Gastrocnemius medialis (tissue), 4 donors: ENCODE measurements at regions not wholly inside any gene's neighbourhood (a gene's known extent, or its start where the extent isn't known, plus 50 kb on each side); places are given as distances from the start of the nearest gene placed in this dataset.

Experiments
- ATAC-seq, 2 donors: fragments of 150-250 bp; one replicate each; pipeline ENCODE4 v1.9.1; 2016
- DNase-seq, 2 donors: peaks; one replicate each; pipeline ENCODE4 v3.0.0-alpha.2; 2019
- H3K27ac ChIP-seq, 4 donors: fragments of 200-600 bp; sonication (generic); 1 replicate in 1 of 4; 2 replicates in 3 of 4; pipeline ENCODE4 v1.5.1; 2016 to 2018; ENCODE audit warnings: mild to moderate bottlenecking in 2 of 4, moderate library complexity in 1 of 4
- H3K27me3 ChIP-seq, 3 donors: fragments of 200-600 bp; sonication (generic) in 2 of 3; 1 replicate in 1 of 3; 2 replicates in 2 of 3; pipeline versions ENCODE4 v1.5.1 to v1.6.0; 2016 to 2019; ENCODE audit warnings: mild to moderate bottlenecking in 1 of 3, moderate library complexity in 1 of 3
- H3K36me3 ChIP-seq, 2 donors: fragments of 200-600 bp; sonication (generic) in 1 of 2; one replicate each; pipeline ENCODE4 v1.5.1; 2017 to 2018
- H3K4me1 ChIP-seq, 2 donors: fragments of 200-600 bp; sonication (generic) in 1 of 2; one replicate each; pipeline ENCODE4 v1.5.1; 2016 to 2017; ENCODE audit warnings: mild to moderate bottlenecking in 2 of 2
- H3K4me3 ChIP-seq, 4 donors: fragments of 200-600 bp; sonication (generic) in 3 of 4; 1 replicate in 1 of 4; 2 replicates in 3 of 4; pipeline ENCODE4 v1.5.1; 2016 to 2019; ENCODE audit warnings: mild to moderate bottlenecking in 2 of 4
- H3K9me3 ChIP-seq, 3 donors: fragments of 200-600 bp; sonication (generic) in 2 of 3; 1 replicate in 1 of 3; 2 replicates in 2 of 3; pipeline ENCODE4 v1.5.1; 2016 to 2019
- POLR2A ChIP-seq, 2 donors: fragments of 450-650 bp; IDR thresholded peaks; one replicate each; pipeline ENCODE4 v1.6.1; 2017; ENCODE audit warnings: antibody characterized with exemption in 2 of 2, mild to moderate bottlenecking in 2 of 2, moderate library complexity in 2 of 2
- in situ Hi-C, 4 donors: fragments of 200-750 bp; cut with MboI; loops; one replicate each; pipeline versions ENCODE4 v1.15.0 to v1.8.0; 2017; ENCODE audit warnings: low sequenced_read_pairs in 4 of 4
- intact Hi-C: fragments of 100-400 bp; cut with DNase I; formaldehyde crosslinking; loops from one replicate; pipeline ENCODE4 v1.15.1; 2023; ENCODE audit warnings: low total_unique reads
- TF ChIP-seq, protein P1 (sequence below), 5 experiments: fragments of 450-650 bp in 3 of 5; fragments of 200-600 bp in 2 of 5; sonication (generic) in 2 of 5; IDR thresholded peaks in 4 of 5; conservative IDR thresholded peaks in 1 of 5; 1 replicate in 4 of 5; 2 replicates in 1 of 5; pipeline ENCODE4 v1.5.1; 2016 to 2019; ENCODE audit warnings: antibody characterized with exemption in 5 of 5, mild to moderate bottlenecking in 3 of 5, moderate library complexity in 3 of 5

DNA sequence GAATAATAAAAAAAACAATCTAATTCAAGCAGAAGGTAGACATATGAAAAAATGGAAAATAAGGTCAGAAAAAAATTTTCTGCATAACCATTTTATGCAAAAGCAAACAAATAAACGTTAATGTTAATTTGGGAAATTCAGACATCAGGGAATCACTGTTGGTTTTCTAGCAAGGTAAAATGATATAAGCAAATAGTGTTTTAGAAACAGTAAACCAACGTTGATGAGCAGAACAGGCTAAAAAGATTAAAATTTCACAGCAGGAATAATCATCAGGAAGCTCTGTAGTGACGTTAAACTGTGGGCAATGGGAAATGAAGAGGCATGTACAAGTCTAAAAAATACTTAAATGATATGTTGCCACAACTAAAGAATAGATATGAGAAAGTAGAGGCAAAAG lies 54.5 kb upstream of the HMGCLL1 start:
- ATAC-seq (no peak), DNase-seq (no peak)
- no peak for TF ChIP-seq POLR2A (IDR thresholded peaks at IDR 0.05)
- intact Hi-C loops (no loop called here), in situ Hi-C loops (no loop called here)
- Histone ChIP-seq H3K4me3 (no peak overlapping the region), H3K27me3 (no peaks in the 10 kb centered on the region), H3K9me3 (no peaks in the 10 kb centered on the region), H3K4me1 (no peaks in the 10 kb centered on the region), H3K36me3 (no peaks in the 10 kb centered on the region), H3K27ac (no peak overlapping the region)

DNA sequence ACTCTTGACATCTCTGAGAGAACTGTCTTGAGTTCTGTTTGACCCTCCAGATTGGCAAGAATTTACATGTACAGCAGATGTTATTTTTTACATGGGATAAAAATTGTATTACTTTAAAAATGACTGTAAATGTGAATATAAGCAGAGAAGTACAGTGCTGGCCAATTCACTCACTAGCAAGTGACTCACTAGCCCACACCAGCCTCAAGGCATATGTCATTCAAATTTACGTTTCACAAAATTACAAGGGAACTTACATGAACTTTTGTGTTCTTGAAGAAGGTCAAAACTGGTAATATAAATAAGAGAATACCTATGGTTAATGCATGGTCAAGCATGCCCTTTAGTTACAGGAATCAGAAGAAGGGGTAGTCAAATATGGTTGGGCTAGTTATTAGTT lies 54.0 kb upstream of the HMGCLL1 start:
- in situ Hi-C loops: no loop called here
- no peak for TF ChIP-seq POLR2A (IDR thresholded peaks at IDR 0.05)
- TF ChIP-seq, protein P1, sequence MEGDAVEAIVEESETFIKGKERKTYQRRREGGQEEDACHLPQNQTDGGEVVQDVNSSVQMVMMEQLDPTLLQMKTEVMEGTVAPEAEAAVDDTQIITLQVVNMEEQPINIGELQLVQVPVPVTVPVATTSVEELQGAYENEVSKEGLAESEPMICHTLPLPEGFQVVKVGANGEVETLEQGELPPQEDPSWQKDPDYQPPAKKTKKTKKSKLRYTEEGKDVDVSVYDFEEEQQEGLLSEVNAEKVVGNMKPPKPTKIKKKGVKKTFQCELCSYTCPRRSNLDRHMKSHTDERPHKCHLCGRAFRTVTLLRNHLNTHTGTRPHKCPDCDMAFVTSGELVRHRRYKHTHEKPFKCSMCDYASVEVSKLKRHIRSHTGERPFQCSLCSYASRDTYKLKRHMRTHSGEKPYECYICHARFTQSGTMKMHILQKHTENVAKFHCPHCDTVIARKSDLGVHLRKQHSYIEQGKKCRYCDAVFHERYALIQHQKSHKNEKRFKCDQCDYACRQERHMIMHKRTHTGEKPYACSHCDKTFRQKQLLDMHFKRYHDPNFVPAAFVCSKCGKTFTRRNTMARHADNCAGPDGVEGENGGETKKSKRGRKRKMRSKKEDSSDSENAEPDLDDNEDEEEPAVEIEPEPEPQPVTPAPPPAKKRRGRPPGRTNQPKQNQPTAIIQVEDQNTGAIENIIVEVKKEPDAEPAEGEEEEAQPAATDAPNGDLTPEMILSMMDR (IDR thresholded peaks at IDR 0.05 in 4 of 5, conservative IDR thresholded peaks at IDR 0.05 in 1 of 5): no peak
- H3K4me1 ChIP-seq: no peaks in the 10 kb centered on the region
- DNase-seq (no peak), ATAC-seq (no peak)
- no peaks in the 10 kb centered on the region for H3K27me3 ChIP-seq
- no peaks in the 10 kb centered on the region for H3K9me3 ChIP-seq
- no peak overlapping the region for H3K27ac ChIP-seq
- intact Hi-C loops: no loop called here
- H3K4me3 ChIP-seq: no peak overlapping the region
- H3K36me3 ChIP-seq: no peaks in the 10 kb centered on the region
